GM12864 (cell line): ENCODE measurements at regions not wholly inside any gene's neighbourhood (a gene's known extent, or its start where the extent isn't known, plus 50 kb on each side); places are given as distances from the start of the nearest gene placed in this dataset.

Source experiments
- DNase-seq: peaks from one replicate; pipeline ENCODE4 v3.0.0-alpha.2; 2011; ENCODE audit warnings: low read depth
- H3K4me3 ChIP-seq: 2 replicates; pipeline ENCODE4 v1.5.1; 2011; ENCODE audit warnings: mild to moderate bottlenecking, low read depth, low read length, control low read depth
- CTCF ChIP-seq: IDR thresholded peaks from 2 replicates; pipeline ENCODE4 v1.5.1; 2011; ENCODE audit warnings: low read depth, mild to moderate bottlenecking, moderate library complexity, low read length, control low read depth, inconsistent platforms; ENCODE audit errors: missing control alignments

GRCh38 chr16:85251225-85251760 lies 139.0 kb upstream of the CIBAR2 start:
- H3K4me3 ChIP-seq, result no peak overlapping the region
- no peak for TF ChIP-seq CTCF
- no peak for DNase-seq

- no peak for TF ChIP-seq CTCF
- DNase-seq, result no peak
- H3K4me3 ChIP-seq, result no peak overlapping the region
Measured at GRCh38 chr16:85252014-85252413, 139.7 kb upstream of the CIBAR2 start.

- DNase-seq, result no peak
- H3K4me3 ChIP-seq, result no peak overlapping the region
- TF ChIP-seq CTCF, result no peak
Measured at GRCh38 chr16:85252461-85252860, 140.2 kb upstream of the CIBAR2 start.

GRCh38 chr16:85253084-85253941 lies 141.0 kb upstream of the CIBAR2 start:
- DNase-seq, result no peak
- no peak overlapping the region for H3K4me3 ChIP-seq
- peak; percentile 99 for TF ChIP-seq CTCF

GRCh38 chr16:85254051-85254450 lies 141.8 kb upstream of the CIBAR2 start:
- no peak for DNase-seq
- no peak overlapping the region for H3K4me3 ChIP-seq
- TF ChIP-seq CTCF, result no peak

- H3K4me3 ChIP-seq, result no peak overlapping the region
Measured at GRCh38 chr16:85254921-85255320, 142.6 kb upstream of the CIBAR2 start.

More at GRCh38 chr16:85254921-85255320, 142.6 kb upstream of the CIBAR2 start:
- no peak for DNase-seq
- TF ChIP-seq CTCF, result no peak
